Astrocyte (in vitro differentiated cells and primary cell): ENCODE measurements at regions not wholly inside any gene's neighbourhood (a gene's known extent, or its start where the extent isn't known, plus 50 kb on each side); places are given as distances from the start of the nearest gene placed in this dataset.

Source experiments
- DNase-seq: peaks from one replicate; pipeline ENCODE4 v3.0.0-alpha.2; 2010; ENCODE audit warnings: low read depth
- FAIRE-seq: peaks from 2 replicates; lab custom pipeline; 2011; peaks lifted over from hg19 to GRCh38; lab: Jason Lieb, UNC
- H2AFZ ChIP-seq: 2 replicates; pipeline ENCODE4 v1.6.0; 2012; ENCODE audit warnings: low read depth, low read length, inconsistent platforms
- H3K27ac ChIP-seq: 2 replicates; pipeline ENCODE4 v1.5.1; 2011; ENCODE audit warnings: low read depth, low read length, inconsistent platforms
- H3K27me3 ChIP-seq: 2 replicates; pipeline ENCODE4 v1.6.0; 2011; ENCODE audit warnings: low read length, inconsistent platforms; ENCODE audit not compliant: insufficient read depth
- H3K36me3 ChIP-seq: 2 replicates; pipeline ENCODE4 v1.5.1; 2011; ENCODE audit warnings: low read length, inconsistent platforms; ENCODE audit not compliant: insufficient read depth
- H3K4me1 ChIP-seq: 2 replicates; pipeline ENCODE4 v1.5.1; 2011; ENCODE audit warnings: low read length, inconsistent platforms; ENCODE audit not compliant: insufficient read depth
- H3K4me2 ChIP-seq: 2 replicates; pipeline ENCODE4 v1.6.0; 2012; ENCODE audit warnings: low read length, inconsistent platforms
- H3K4me3 ChIP-seq: 2 replicates; pipeline ENCODE4 v1.5.1; 2011; ENCODE audit warnings: low read depth, mild to moderate bottlenecking, low read length, inconsistent platforms; ENCODE audit not compliant: insufficient read depth
- H3K79me2 ChIP-seq: 2 replicates; pipeline ENCODE4 v1.6.0; 2012; ENCODE audit warnings: mild to moderate bottlenecking, low read length, inconsistent platforms; ENCODE audit not compliant: insufficient read depth
- H3K9ac ChIP-seq: 2 replicates; pipeline ENCODE4 v1.6.0; 2012; ENCODE audit warnings: mild to moderate bottlenecking, low read length, inconsistent platforms
- H3K9me3 ChIP-seq: 2 replicates; pipeline ENCODE4 v1.5.1; 2012; ENCODE audit warnings: low read depth, mild to moderate bottlenecking, low read length, inconsistent platforms; ENCODE audit not compliant: insufficient read depth
- H4K20me1 ChIP-seq: 2 replicates; pipeline ENCODE4 v1.6.0; 2012; ENCODE audit warnings: low read length, inconsistent platforms; ENCODE audit not compliant: insufficient read depth
- H3K27ac Mint-ChIP-seq: one replicate; pipeline ENCODE4 v1.8.0; 2021; ENCODE audit warnings: mild to moderate bottlenecking, mixed read lengths; ENCODE audit not compliant: unreplicated experiment
- H3K27me3 Mint-ChIP-seq: one replicate; pipeline ENCODE4 v1.8.0; 2021; ENCODE audit warnings: low read depth, mixed read lengths; ENCODE audit not compliant: unreplicated experiment
- H3K36me3 Mint-ChIP-seq: one replicate; pipeline ENCODE4 v1.8.0; 2021; ENCODE audit warnings: low read depth, mixed read lengths; ENCODE audit not compliant: unreplicated experiment
- H3K4me1 Mint-ChIP-seq: one replicate; pipeline ENCODE4 v1.8.0; 2021; ENCODE audit warnings: low read depth, mixed read lengths; ENCODE audit not compliant: unreplicated experiment
- H3K4me3 Mint-ChIP-seq: one replicate; pipeline ENCODE4 v1.8.0; 2021; ENCODE audit warnings: mild to moderate bottlenecking, moderate library complexity, mixed read lengths; ENCODE audit not compliant: unreplicated experiment
- H3K9me3 Mint-ChIP-seq: one replicate; pipeline ENCODE4 v1.8.0; 2021; ENCODE audit warnings: mild to moderate bottlenecking, mixed read lengths; ENCODE audit not compliant: unreplicated experiment
- CTCF ChIP-seq: IDR thresholded peaks from 2 replicates; pipeline ENCODE4 v1.5.1; 2011; ENCODE audit warnings: low read depth, mild to moderate bottlenecking, inconsistent platforms, low read length, moderate library complexity; ENCODE audit not compliant: insufficient read depth
- EZH2 ChIP-seq: IDR thresholded peaks from 2 replicates; pipeline ENCODE4 v1.6.1; 2012; ENCODE audit warnings: mild to moderate bottlenecking, low read length, inconsistent platforms; ENCODE audit not compliant: insufficient read depth

DNA sequence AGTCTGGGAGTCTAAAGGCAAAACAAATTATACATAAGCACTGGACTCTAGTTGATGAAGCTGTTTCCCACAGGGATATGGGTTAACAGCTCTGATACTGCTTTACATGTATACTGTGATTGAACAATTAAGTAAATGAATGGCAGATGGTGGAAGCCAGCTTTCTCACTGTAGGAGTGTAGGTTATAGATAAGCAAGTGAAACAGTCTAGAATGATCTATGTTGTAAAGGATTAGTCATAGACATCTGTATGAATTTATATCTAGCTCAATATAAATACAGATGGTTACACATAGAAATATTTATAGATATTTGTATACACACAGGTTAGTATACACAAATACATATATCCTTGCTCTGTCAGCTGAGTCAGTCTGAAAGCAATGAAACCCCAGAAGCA lies 276.1 kb downstream of the PPARGC1A start:
- no peak overlapping the region for H3K4me3 ChIP-seq
- H3K36me3 ChIP-seq = no peaks in the 10 kb centered on the region
- no peak overlapping the region for H3K27ac Mint-ChIP-seq
- H3K4me1 ChIP-seq = no peaks in the 10 kb centered on the region
- H3K9me3 ChIP-seq = no peaks in the 10 kb centered on the region
- H3K4me3 Mint-ChIP-seq = no peak overlapping the region
- H3K27me3 ChIP-seq = no peaks in the 10 kb centered on the region
- no peaks in the 10 kb centered on the region for H3K36me3 Mint-ChIP-seq
- H4K20me1 ChIP-seq = no peaks in the 10 kb centered on the region
- H3K27ac ChIP-seq = no peak overlapping the region
- H3K4me1 Mint-ChIP-seq = no peaks in the 10 kb centered on the region
- H3K9me3 Mint-ChIP-seq = no peaks in the 10 kb centered on the region
- H3K27me3 Mint-ChIP-seq = no peaks in the 10 kb centered on the region
- DNase-seq (peak; percentile 3), FAIRE-seq (no peak)
- TF ChIP-seq CTCF (no peak), EZH2 (no peak)
- no peak overlapping the region for H3K9ac ChIP-seq
- H2AFZ ChIP-seq = no peak overlapping the region
- H3K4me2 ChIP-seq = no peak overlapping the region
- H3K79me2 ChIP-seq = no peaks in the 10 kb centered on the region

- Mint-ChIP-seq H3K36me3 (no peaks in the 10 kb centered on the region), H3K9me3 (peaks cover 2% of the 10 kb centered on the region), H3K4me3 (no peak overlapping the region), H3K27ac (no peak overlapping the region), H3K4me1 (no peaks in the 10 kb centered on the region), H3K27me3 (no peaks in the 10 kb centered on the region)
- no peak for FAIRE-seq
- Histone ChIP-seq H3K27me3 (no peaks in the 10 kb centered on the region), H3K9me3 (no peaks in the 10 kb centered on the region), H4K20me1 (no peaks in the 10 kb centered on the region), H3K4me1 (no peaks in the 10 kb centered on the region), H3K79me2 (no peaks in the 10 kb centered on the region), H2AFZ (no peak overlapping the region), H3K4me3 (no peak overlapping the region), H3K27ac (no peak overlapping the region), H3K9ac (no peak overlapping the region), H3K36me3 (no peaks in the 10 kb centered on the region), H3K4me2 (no peak overlapping the region)
- TF ChIP-seq CTCF = no peak
- no peak for TF ChIP-seq EZH2
- no peak for DNase-seq
Observed at GRCh38 chr4:23602720-23603119, 287.1 kb downstream of the PPARGC1A start.

DNA sequence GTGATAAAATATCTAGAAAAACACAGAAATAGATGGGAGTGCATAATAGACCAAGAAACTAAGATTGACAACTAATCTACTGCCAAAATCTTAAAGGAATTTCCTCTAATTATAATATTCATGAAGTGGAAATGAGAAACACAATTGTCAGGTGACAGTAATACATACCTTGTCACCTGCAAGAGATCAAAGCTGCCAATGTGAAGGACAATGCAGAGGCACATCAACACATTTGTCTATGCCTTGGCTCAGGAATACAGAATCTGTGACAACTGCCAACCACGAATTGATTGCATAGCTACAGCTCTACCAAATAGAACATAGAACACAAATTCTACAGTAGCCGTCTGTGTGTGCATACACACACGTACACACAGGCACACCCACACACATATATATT lies 295.7 kb downstream of the PPARGC1A start:
- Mint-ChIP-seq H3K27me3 (no peaks in the 10 kb centered on the region), H3K27ac (no peak overlapping the region), H3K36me3 (no peaks in the 10 kb centered on the region), H3K9me3 (peaks cover 7% of the 10 kb centered on the region), H3K4me1 (no peaks in the 10 kb centered on the region), H3K4me3 (no peak overlapping the region)
- H3K4me1 ChIP-seq = no peaks in the 10 kb centered on the region
- H3K79me2 ChIP-seq = no peaks in the 10 kb centered on the region
- no peaks in the 10 kb centered on the region for H4K20me1 ChIP-seq
- no peaks in the 10 kb centered on the region for H3K27me3 ChIP-seq
- H2AFZ ChIP-seq = no peak overlapping the region
- H3K9ac ChIP-seq = no peak overlapping the region
- H3K4me2 ChIP-seq = no peak overlapping the region
- H3K27ac ChIP-seq = no peak overlapping the region
- H3K4me3 ChIP-seq = no peak overlapping the region
- no peak for TF ChIP-seq CTCF
- TF ChIP-seq EZH2 = no peak
- H3K36me3 ChIP-seq = no peaks in the 10 kb centered on the region
- H3K9me3 ChIP-seq = no peaks in the 10 kb centered on the region
- FAIRE-seq (no peak), DNase-seq (no peak)
